ENCODE measurements at regions not wholly inside any gene's neighbourhood (a gene's known extent, or its start where the extent isn't known, plus 50 kb on each side); places are given as distances from the start of the nearest gene placed in this dataset.

GRCh38 chr15:56532721-56533460, 68.0 kb upstream of the MNS1 start:
- H3K4me3 ChIP-seq, result no peak overlapping the region
- no peaks in the 10 kb centered on the region for H3K27me3 ChIP-seq
- ATAC-seq (no peak), DNase-seq (no peak)
- H3K4me1 ChIP-seq, result no peaks in the 10 kb centered on the region
- no peaks in the 10 kb centered on the region for H3K9me3 ChIP-seq
- no peak for TF ChIP-seq CTCF (IDR thresholded peaks at IDR 0.05)
- WGBS, 2 donors, result 52 to 64% methylated on average over 4 of the region's 4 CpGs
- H3K27ac ChIP-seq, result no peak overlapping the region
- no peaks in the 10 kb centered on the region for H3K36me3 ChIP-seq
- intact Hi-C loops (cut with DNase I), result no loop called here

GRCh38 chr15:56530157-56530556, 65.2 kb upstream of the MNS1 start:
- Histone ChIP-seq H3K27me3 (peaks cover 0 to 4% (median 0%) of the 10 kb centered on the region in 7 donors), H3K4me1 (no peaks in the 10 kb centered on the region), H3K27ac (no peak overlapping the region), H3K36me3 (no peaks in the 10 kb centered on the region), H3K4me3 (no peak overlapping the region), H3K9me3 (no peaks in the 10 kb centered on the region)
- no peak for ATAC-seq
- no peak for TF ChIP-seq CTCF (IDR thresholded peaks at IDR 0.05)
- intact Hi-C loops (cut with DNase I), result no loop called here
- no peak for DNase-seq
- WGBS, 2 donors, result 85 to 92% methylated on average over 1 of the region's 1 CpG

- H3K36me3 ChIP-seq, result no peaks in the 10 kb centered on the region
- H3K27me3 ChIP-seq, result peaks cover 0 to 4% (median 0%) of the 10 kb centered on the region in 7 donors
- H3K4me1 ChIP-seq, result no peaks in the 10 kb centered on the region
- H3K9me3 ChIP-seq, result no peaks in the 10 kb centered on the region
- no peak for TF ChIP-seq CTCF (IDR thresholded peaks at IDR 0.05)
- WGBS, 2 donors, result 51 to 73% methylated on average over 3 of the region's 3 CpGs
- no peak for ATAC-seq
- no peak for DNase-seq
- no peak overlapping the region for H3K27ac ChIP-seq
- H3K4me3 ChIP-seq, result no peak overlapping the region
- intact Hi-C loops (cut with DNase I), result no loop called here
These were observed 63.2 kb upstream of the MNS1 start for GRCh38 chr15:56528136-56528535.

- no peak overlapping the region for H3K4me3 ChIP-seq
- TF ChIP-seq CTCF (IDR thresholded peaks at IDR 0.05), result no peak
- no peaks in the 10 kb centered on the region for H3K4me1 ChIP-seq
- intact Hi-C loops (cut with DNase I), result no loop called here
- no peak overlapping the region for H3K27ac ChIP-seq
- peaks cover 0 to 4% (median 0%) of the 10 kb centered on the region in 7 donors for H3K27me3 ChIP-seq
- ATAC-seq (no peak), DNase-seq (no peak)
- H3K9me3 ChIP-seq, result peaks cover 0 to 16% (median 3%) of the 10 kb centered on the region in 11 donors
- no peaks in the 10 kb centered on the region for H3K36me3 ChIP-seq
These were observed 60.0 kb upstream of the MNS1 start for GRCh38 chr15:56524915-56525314.

Measured in heart right ventricle (tissue), 16 donors.